Dendritic cell treated with granulocyte-macrophage colony-stimulating factor and Interleukin-4, amounts not matched to agents 40 ng/mL and 50 ng/mL, for 4 days (primary cell): ENCODE measurements at regions not wholly inside any gene's neighbourhood (a gene's known extent, or its start where the extent isn't known, plus 50 kb on each side); places are given as distances from the start of the nearest gene placed in this dataset.
A peak's percentile ranks its signal among the peaks of the same experiment; 100 is the strongest.

ENCODE experiments used
- H3K27ac Mint-ChIP-seq: one replicate; pipeline ENCODE4 v1.8.0; 2022; ENCODE audit warnings: mild to moderate bottlenecking, mixed read lengths
- H3K27me3 Mint-ChIP-seq: one replicate; pipeline ENCODE4 v1.8.0; 2022; ENCODE audit warnings: mild to moderate bottlenecking, mixed read lengths
- H3K36me3 Mint-ChIP-seq: one replicate; pipeline ENCODE4 v1.8.0; 2022; ENCODE audit warnings: low read depth, mixed read lengths
- H3K4me1 Mint-ChIP-seq: one replicate; pipeline ENCODE4 v1.8.0; 2022; ENCODE audit warnings: low read depth, mixed read lengths
- H3K4me3 Mint-ChIP-seq: one replicate; pipeline ENCODE4 v1.8.0; 2022; ENCODE audit warnings: mild to moderate bottlenecking, moderate library complexity, mixed read lengths
- H3K9me3 Mint-ChIP-seq: one replicate; pipeline ENCODE4 v1.8.0; 2022; ENCODE audit warnings: mixed read lengths
- intact Hi-C: fragments of 100-400 bp; cut with micrococcal nuclease; formaldehyde crosslinking; loops from one replicate; pipeline ENCODE4 v1.15.0; 2022

DNA sequence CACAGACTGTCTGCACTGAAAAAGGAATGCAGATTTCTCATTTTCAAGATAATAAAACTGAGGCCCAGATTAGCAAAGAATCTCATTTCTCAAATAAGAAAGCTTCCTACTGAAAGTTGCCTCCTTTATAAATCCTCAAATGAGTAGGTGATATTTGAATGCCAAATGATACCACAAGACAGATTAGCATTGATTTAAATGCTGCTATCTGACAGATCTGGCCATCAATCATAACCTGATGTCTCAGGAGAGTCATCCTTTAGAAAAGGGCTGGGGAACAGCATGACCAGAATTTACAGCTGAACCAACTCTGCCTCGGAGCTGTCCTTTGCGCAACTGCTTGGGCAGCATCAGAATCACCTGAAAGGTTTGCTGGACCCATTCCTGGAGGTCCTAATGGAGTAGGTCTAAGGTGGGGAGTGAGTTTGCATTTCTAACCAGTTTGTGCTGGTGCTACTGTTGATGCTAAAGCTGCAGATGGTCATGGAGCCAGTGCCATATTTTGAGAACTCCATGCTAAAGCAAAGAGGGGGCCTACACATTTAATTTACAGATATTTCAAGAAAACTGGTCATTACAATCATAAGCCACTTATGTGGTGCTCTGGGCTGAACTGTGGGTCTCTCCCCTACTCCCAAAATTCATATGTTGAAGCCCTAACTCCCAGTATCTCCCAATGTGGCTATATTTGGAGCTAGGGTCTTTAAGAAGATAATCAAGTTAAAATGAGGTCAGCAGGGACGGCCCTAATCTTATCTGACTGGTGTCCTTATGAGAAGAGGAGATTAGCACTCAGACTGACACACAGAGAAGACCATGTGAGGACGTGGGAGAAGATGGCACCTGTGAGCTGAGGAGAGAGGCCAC, 295.5 kb upstream of the JARID2 start:
- H3K27me3 Mint-ChIP-seq = no peaks in the 10 kb centered on the region
- intact Hi-C loops = no loop called here
- peaks cover 7% of the 10 kb centered on the region for H3K9me3 Mint-ChIP-seq
- H3K36me3 Mint-ChIP-seq = no peaks in the 10 kb centered on the region
- H3K4me3 Mint-ChIP-seq = no peak overlapping the region
- H3K27ac Mint-ChIP-seq = no peak overlapping the region
- peaks cover 50% of the 10 kb centered on the region for H3K4me1 Mint-ChIP-seq

- Mint-ChIP-seq H3K27ac (no peak overlapping the region), H3K4me3 (no peak overlapping the region), H3K36me3 (no peaks in the 10 kb centered on the region), H3K27me3 (no peaks in the 10 kb centered on the region), H3K4me1 (peaks cover 47% of the 10 kb centered on the region), H3K9me3 (peaks cover 9% of the 10 kb centered on the region)
- intact Hi-C loops = no loop called here
Observed at GRCh38 chr6:14950970-14951276, 294.9 kb upstream of the JARID2 start.

- Mint-ChIP-seq H3K4me1 (peaks cover 48% of the 10 kb centered on the region), H3K27ac (no peak overlapping the region), H3K36me3 (no peaks in the 10 kb centered on the region), H3K9me3 (peaks cover 9% of the 10 kb centered on the region), H3K4me3 (no peak overlapping the region), H3K27me3 (no peaks in the 10 kb centered on the region)
- intact Hi-C loops = no loop called here
Observed at GRCh38 chr6:14951704-14952103, 294.2 kb upstream of the JARID2 start.

GRCh38 chr6:14953836-14954235, 292.0 kb upstream of the JARID2 start:
- Mint-ChIP-seq H3K4me3 (no peak overlapping the region), H3K27me3 (no peaks in the 10 kb centered on the region), H3K9me3 (peaks cover 9% of the 10 kb centered on the region), H3K27ac (peak overlapping the region; percentile 26), H3K4me1 (peaks cover 43% of the 10 kb centered on the region), H3K36me3 (no peaks in the 10 kb centered on the region)
- intact Hi-C loops = no loop called here

DNA sequence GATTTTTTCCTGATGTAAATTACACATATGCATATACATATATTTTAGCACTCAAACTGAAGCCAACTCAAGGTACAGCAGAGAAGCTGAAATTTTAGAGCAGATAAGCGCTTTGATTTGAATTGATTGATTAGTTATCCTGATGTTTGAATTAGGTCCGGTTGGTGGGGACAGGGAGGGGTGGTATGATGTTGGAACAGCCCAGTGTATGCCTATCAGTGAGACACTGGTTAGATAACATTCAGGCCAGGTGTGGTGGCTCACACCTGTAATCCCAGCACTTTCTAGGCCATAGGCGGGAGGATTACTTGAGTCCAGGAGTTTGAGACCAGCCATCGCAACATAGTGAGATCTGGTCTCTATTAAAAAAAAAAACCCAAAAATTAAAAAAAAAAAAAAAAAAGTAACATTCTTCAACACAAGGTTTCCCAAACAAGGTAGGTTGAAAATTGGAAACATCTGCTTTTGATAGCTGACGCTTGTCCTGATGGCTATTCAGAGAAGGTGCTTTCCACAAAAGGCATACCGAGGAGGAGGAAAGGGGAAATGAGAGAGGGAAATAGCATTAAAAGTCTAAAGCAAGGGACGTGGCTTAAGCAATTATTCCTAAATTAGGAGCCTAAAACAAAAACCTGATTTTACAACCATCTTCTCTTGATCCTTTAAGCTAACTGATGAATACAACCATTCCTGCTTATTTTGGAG, 288.4 kb upstream of the JARID2 start:
- Mint-ChIP-seq H3K27me3 (no peaks in the 10 kb centered on the region), H3K27ac (no peak overlapping the region), H3K4me1 (peaks cover 39% of the 10 kb centered on the region), H3K4me3 (peak overlapping the region; percentile 14), H3K36me3 (no peaks in the 10 kb centered on the region), H3K9me3 (peaks cover 9% of the 10 kb centered on the region)
- intact Hi-C loops = no loop called here

DNA sequence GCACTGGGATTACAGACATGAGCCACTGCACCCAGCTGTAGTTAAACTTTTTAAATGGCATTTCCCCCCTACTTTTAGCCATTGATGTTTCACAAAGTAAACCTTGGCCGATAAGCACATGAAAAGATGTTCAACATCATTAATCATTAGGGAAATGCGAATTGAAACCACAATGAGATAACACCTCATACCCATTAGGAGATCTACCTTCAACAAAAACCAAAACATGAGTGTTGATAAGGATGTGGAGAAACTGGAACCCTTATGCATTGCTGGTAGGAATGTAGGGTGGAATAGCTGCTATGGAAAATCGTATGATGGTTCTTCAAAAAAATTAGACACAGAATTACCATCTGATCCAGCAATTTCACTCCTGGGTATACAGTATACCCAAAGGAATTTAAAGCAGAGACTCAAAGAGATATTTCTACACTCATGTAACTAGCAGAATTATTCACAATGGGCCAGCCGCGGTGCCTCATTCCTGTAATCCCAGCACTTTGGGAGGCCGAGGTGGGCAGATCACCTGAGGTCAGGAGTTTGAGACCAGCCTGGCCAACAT, 286.5 kb upstream of the JARID2 start:
- H3K4me3 Mint-ChIP-seq = no peak overlapping the region
- H3K4me1 Mint-ChIP-seq = peaks cover 32% of the 10 kb centered on the region
- intact Hi-C loops = no loop called here
- no peaks in the 10 kb centered on the region for H3K36me3 Mint-ChIP-seq
- peaks cover 9% of the 10 kb centered on the region for H3K9me3 Mint-ChIP-seq
- H3K27ac Mint-ChIP-seq = peak overlapping the region; percentile 58
- no peaks in the 10 kb centered on the region for H3K27me3 Mint-ChIP-seq

DNA sequence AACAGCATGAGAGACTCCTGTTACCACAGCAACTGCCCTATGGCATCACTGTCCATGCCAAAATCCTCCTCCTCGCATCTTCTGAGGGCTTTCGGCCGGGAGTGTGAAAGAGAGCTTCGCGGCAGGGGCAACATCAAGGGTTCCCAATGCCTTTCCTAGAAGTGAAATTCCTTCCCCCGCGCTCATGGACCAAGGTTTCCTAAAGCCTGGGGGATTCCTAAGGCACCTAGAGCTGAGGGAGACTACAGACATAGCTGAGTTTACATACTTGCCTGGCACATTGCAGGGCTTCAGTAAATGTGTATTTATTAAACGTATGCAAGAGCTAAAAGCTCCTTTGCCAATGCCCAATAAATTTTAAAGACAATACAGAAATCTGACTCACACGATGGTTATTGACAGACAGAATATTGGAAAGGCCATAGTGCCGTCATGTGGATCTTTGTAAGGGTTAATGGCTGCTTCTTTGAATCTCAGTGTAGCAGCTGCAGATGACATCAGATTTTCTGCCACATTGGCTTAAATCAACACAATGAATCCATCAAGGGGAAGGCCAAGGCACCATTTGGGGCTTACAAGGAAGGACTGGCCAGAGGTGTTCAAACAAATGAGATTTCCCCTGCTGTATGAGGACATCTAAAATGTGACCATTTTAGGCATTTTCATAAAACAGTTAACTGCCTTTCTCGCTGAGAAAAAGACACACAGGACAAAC, 281.2 kb upstream of the JARID2 start:
- Mint-ChIP-seq H3K4me1 (peaks cover 29% of the 10 kb centered on the region), H3K36me3 (peaks cover 7% of the 10 kb centered on the region), H3K9me3 (peaks cover 9% of the 10 kb centered on the region), H3K27ac (no peak overlapping the region), H3K4me3 (no peak overlapping the region), H3K27me3 (no peaks in the 10 kb centered on the region)
- intact Hi-C loops = no loop called here

- peaks cover 34% of the 10 kb centered on the region for H3K4me1 Mint-ChIP-seq
- H3K4me3 Mint-ChIP-seq = no peak overlapping the region
- intact Hi-C loops = no loop called here
- no peak overlapping the region for H3K27ac Mint-ChIP-seq
- H3K9me3 Mint-ChIP-seq = peaks cover 9% of the 10 kb centered on the region
- peaks cover 7% of the 10 kb centered on the region for H3K36me3 Mint-ChIP-seq
- H3K27me3 Mint-ChIP-seq = no peaks in the 10 kb centered on the region
Observed at GRCh38 chr6:14965424-14966075, 280.3 kb upstream of the JARID2 start.

DNA sequence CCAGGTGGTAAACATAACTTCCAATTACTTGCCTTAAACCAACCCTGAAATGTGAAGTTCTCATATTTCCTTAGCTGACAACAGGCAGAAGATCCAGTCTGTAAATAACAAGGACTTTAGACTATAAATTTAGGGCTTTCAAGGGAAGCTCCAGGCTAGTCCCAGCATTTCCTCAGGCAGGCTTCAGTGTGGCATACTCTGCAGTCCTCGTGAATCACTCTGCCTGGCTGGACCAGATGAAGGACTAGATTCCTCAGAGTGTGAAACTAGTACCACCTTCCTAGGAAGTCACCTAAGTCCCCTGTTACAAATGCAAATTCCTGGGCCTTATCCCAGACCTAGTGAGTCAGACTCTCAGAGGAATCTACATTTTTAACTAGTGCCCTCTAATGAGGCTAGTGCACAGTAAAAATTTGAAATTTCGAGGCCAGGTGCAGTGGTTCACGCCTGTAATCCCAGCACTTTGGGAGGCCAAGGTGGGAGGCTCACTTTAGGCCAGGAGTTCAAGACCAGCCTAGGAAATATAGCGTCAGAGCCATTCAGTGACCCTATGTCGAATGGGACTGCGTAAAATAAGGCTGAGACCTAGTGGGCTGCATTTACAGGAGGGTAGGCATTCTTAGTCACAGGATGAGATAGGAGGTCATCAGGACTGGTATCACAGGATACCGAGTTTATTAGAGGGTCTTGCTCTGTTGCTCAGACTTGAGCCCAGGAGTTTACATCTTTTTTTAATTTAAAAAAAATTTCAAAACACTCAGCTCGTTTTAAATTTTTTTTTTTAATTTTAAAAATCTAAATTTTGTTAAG, 279.6 kb upstream of the JARID2 start:
- Mint-ChIP-seq H3K4me1 (peaks cover 34% of the 10 kb centered on the region), H3K27me3 (no peaks in the 10 kb centered on the region), H3K9me3 (peaks cover 9% of the 10 kb centered on the region), H3K4me3 (no peak overlapping the region), H3K27ac (peak overlapping the region; percentile 80), H3K36me3 (peaks cover 7% of the 10 kb centered on the region)
- intact Hi-C loops = no loop called here

DNA sequence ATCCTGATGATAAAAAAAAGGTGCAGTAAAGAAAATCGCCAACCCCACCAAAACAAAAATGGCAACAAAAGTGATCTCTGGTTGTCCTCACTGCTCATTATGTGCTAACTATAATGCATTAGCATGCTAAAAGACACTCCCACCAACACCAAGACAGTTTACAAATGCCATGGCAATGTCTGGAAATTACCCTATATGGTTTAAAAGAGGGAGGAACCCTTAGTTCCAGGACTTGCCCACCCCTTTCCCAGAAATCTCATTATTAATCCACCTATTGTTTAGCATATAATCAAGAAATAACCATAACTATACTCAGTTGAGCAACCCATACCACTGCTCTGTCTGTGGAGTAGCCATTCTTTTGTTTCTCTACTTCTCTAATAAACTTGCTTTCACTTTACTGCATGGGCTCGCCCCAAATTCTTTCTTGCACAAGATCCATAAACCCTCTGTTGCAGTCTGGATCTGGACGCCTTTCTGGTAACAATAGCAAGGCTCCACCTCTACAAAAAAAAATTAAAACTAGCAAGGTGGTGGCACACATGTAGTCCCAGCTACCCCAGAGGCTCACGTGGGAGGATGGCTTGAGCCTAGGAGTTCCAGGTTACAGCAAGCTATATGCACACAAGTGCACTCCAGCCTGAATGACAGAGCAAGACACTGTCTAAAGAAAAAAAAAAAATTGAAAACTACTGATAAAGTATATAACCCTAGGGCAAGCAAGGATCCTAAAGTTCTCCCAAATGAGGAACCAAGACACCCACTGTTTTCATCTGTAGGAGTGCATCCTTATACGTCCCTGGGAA, 278.8 kb upstream of the JARID2 start:
- intact Hi-C loops = no loop called here
- H3K27ac Mint-ChIP-seq = peak overlapping the region; percentile 80
- no peaks in the 10 kb centered on the region for H3K27me3 Mint-ChIP-seq
- H3K4me1 Mint-ChIP-seq = peaks cover 34% of the 10 kb centered on the region
- H3K36me3 Mint-ChIP-seq = peaks cover 7% of the 10 kb centered on the region
- peaks cover 9% of the 10 kb centered on the region for H3K9me3 Mint-ChIP-seq
- H3K4me3 Mint-ChIP-seq = peak overlapping the region; percentile 58

DNA sequence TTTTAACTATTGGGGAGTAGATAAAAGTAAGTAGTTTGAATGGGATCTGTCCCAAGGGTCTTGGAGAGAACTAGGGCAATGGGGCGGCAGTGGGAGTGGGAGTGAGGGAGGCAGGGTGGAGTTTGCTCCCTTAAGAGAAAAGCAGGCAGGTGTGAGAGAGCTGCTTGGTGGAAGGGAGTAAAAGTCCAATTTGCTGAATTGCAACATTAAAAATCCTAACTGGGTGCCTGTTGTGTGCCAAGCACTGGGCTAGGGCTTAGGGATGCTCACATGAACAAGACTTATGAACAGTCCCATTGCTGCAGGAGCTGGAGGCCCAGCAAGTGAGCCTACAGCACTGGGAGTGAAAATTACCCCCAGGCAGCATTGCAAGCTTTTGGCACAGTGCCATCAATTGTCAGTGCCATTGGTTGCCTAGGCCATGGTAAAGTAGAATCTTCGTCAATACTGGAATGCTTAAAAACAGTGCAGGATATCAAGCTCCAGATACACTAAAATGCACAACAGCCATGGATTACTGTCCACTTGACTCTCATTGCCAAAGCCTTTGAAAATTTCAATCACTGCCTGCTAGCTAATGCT, 277.7 kb upstream of the JARID2 start:
- peaks cover 9% of the 10 kb centered on the region for H3K9me3 Mint-ChIP-seq
- peaks cover 39% of the 10 kb centered on the region for H3K4me1 Mint-ChIP-seq
- peak overlapping the region; percentile 80 for H3K27ac Mint-ChIP-seq
- peaks cover 7% of the 10 kb centered on the region for H3K36me3 Mint-ChIP-seq
- intact Hi-C loops = no loop called here
- no peaks in the 10 kb centered on the region for H3K27me3 Mint-ChIP-seq
- H3K4me3 Mint-ChIP-seq = no peak overlapping the region

DNA sequence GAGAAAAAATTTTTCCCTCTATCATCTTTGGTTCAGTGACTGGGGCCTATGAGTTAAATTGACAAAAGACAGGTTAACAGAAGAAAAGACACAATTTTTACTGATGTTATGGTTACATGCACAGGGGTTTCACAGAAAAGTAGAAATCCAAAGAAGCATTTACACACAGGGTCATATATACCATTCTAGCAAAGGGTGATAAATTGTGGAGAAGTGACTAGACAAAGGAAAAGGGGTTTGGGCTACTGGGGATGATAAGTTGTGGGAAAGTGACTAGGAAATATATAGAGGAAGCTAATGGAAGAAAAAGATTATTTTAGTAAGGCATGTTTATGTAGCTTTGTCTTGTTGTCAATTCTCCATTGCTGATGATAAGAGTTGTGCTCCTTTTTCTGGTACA, 276.7 kb upstream of the JARID2 start:
- peaks cover 9% of the 10 kb centered on the region for H3K9me3 Mint-ChIP-seq
- H3K27ac Mint-ChIP-seq = peak overlapping the region; percentile 9
- no peaks in the 10 kb centered on the region for H3K27me3 Mint-ChIP-seq
- peaks cover 7% of the 10 kb centered on the region for H3K36me3 Mint-ChIP-seq
- peaks cover 39% of the 10 kb centered on the region for H3K4me1 Mint-ChIP-seq
- H3K4me3 Mint-ChIP-seq = no peak overlapping the region
- intact Hi-C loops = no loop called here
